ENCODE measurements at regions not wholly inside any gene's neighbourhood (a gene's known extent, or its start where the extent isn't known, plus 50 kb on each side); places are given as distances from the start of the nearest gene placed in this dataset.

DNA sequence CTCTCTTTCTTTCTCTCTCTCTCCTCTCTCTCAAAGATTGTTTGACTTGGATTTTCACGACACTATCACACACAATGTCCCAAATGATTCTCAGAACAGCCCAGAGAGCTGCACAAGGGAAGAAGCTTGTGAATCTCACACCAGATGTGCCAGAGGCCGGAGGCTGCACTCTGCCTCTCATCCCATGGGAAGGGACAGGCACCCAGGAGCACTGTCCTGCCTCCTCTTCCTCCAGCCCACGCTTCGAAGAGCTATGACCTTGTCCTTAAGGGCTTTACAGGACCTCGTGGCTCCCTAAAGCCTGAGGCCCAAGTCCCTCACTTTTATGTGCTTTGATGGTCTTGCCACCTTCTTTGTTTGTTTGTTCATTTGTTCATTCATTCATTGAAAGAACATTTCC lies 267.6 kb downstream of the FAM43A start:
- TF ChIP-seq, protein P1, sequence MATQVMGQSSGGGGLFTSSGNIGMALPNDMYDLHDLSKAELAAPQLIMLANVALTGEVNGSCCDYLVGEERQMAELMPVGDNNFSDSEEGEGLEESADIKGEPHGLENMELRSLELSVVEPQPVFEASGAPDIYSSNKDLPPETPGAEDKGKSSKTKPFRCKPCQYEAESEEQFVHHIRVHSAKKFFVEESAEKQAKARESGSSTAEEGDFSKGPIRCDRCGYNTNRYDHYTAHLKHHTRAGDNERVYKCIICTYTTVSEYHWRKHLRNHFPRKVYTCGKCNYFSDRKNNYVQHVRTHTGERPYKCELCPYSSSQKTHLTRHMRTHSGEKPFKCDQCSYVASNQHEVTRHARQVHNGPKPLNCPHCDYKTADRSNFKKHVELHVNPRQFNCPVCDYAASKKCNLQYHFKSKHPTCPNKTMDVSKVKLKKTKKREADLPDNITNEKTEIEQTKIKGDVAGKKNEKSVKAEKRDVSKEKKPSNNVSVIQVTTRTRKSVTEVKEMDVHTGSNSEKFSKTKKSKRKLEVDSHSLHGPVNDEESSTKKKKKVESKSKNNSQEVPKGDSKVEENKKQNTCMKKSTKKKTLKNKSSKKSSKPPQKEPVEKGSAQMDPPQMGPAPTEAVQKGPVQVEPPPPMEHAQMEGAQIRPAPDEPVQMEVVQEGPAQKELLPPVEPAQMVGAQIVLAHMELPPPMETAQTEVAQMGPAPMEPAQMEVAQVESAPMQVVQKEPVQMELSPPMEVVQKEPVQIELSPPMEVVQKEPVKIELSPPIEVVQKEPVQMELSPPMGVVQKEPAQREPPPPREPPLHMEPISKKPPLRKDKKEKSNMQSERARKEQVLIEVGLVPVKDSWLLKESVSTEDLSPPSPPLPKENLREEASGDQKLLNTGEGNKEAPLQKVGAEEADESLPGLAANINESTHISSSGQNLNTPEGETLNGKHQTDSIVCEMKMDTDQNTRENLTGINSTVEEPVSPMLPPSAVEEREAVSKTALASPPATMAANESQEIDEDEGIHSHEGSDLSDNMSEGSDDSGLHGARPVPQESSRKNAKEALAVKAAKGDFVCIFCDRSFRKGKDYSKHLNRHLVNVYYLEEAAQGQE (IDR thresholded peaks at IDR 0.05; ENCODE audit: insufficient read depth in 1 of 2, low read depth in 2 of 2, low read length in 2 of 2) = no peak
- no peak for TF ChIP-seq FOXP2 (optimal IDR thresholded peaks at IDR 0.05; ENCODE audit: borderline replicate concordance, extremely low read depth, extremely low read length, insufficient read depth)
- no peak for TF ChIP-seq TAF1 (IDR thresholded peaks at IDR 0.05; ENCODE audit: borderline replicate concordance, insufficient read depth, low read length)
- no peak for TF ChIP-seq POLR2AphosphoS5 (IDR thresholded peaks at IDR 0.05; ENCODE audit: low read depth, low read length)
- no peak for TF ChIP-seq SIN3A (IDR thresholded peaks at IDR 0.05; ENCODE audit: borderline replicate concordance, insufficient read depth, low read length)

DNA sequence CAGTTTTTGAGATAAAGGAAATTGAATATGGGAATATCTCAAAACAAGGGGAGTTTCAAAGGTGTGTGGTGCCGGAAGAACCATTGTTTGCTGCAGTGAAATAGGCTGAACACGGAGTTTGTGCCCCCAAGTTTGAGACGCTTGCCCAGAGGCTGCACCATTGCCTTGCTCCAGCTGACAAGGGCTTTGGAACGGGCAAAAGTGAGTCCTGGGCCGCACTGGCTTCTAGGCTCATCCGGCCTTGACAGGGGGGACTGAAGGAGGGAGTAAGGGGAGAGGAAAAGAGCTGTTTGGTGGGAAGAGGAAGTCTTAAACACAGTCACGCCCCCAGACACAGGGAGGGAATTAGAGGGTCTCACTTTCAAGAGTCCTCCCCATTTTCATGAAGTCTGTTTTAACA lies 269.9 kb downstream of the FAM43A start:
- TF ChIP-seq, protein P1 (IDR thresholded peaks at IDR 0.05; ENCODE audit: insufficient read depth in 1 of 2, low read depth in 2 of 2, low read length in 2 of 2) = no peak
- TF ChIP-seq FOXP2 (optimal IDR thresholded peaks at IDR 0.05; ENCODE audit: borderline replicate concordance, extremely low read depth, extremely low read length, insufficient read depth) = no peak
- TF ChIP-seq TAF1 (IDR thresholded peaks at IDR 0.05; ENCODE audit: borderline replicate concordance, insufficient read depth, low read length) = no peak
- no peak for TF ChIP-seq POLR2AphosphoS5 (IDR thresholded peaks at IDR 0.05; ENCODE audit: low read depth, low read length)
- no peak for TF ChIP-seq SIN3A (IDR thresholded peaks at IDR 0.05; ENCODE audit: borderline replicate concordance, insufficient read depth, low read length)

DNA sequence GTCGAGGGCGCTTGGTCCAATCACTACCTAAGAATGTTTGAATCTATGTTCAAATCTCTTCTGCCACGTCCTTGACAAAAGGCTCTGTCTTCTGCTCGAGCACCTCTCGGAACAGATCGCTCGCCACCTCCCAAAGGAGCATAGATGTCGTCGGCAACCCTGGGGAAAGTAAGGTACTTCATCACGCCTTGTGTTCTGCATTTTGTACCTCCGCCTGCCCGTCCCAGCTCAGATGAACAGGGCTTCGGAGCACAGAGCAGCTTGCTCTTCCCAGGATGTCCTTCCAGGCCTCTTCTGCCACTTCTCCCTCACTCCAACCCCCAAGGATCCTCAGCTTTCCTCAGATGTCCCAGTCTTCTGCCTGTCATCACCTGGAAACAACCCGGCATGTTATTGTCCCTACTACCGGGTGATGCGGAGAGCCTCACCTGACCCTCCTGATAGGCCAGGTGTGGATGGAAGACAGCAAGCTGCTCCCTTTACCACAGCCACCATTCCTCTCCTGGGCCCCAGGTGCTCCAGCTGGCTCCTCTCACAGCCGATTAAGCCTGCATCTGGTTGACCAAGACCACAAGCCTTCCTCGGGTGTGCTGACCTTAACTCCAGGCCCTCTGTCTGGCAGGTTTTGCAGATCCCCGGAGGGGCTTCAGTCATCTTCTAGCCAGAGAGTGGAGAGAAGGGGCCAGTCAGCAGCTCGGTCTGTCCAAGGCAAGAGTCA lies 270.5 kb downstream of the FAM43A start:
- TF ChIP-seq FOXP2 (optimal IDR thresholded peaks at IDR 0.05; ENCODE audit: borderline replicate concordance, extremely low read depth, extremely low read length, insufficient read depth) (no peak), POLR2AphosphoS5 (IDR thresholded peaks at IDR 0.05; ENCODE audit: low read depth, low read length) (no peak), TAF1 (IDR thresholded peaks at IDR 0.05; ENCODE audit: borderline replicate concordance, insufficient read depth, low read length) (no peak), SIN3A (IDR thresholded peaks at IDR 0.05; ENCODE audit: borderline replicate concordance, insufficient read depth, low read length) (no peak)
- TF ChIP-seq, protein P1 (IDR thresholded peaks at IDR 0.05; ENCODE audit: insufficient read depth in 1 of 2, low read depth in 2 of 2, low read length in 2 of 2) = no peak

DNA sequence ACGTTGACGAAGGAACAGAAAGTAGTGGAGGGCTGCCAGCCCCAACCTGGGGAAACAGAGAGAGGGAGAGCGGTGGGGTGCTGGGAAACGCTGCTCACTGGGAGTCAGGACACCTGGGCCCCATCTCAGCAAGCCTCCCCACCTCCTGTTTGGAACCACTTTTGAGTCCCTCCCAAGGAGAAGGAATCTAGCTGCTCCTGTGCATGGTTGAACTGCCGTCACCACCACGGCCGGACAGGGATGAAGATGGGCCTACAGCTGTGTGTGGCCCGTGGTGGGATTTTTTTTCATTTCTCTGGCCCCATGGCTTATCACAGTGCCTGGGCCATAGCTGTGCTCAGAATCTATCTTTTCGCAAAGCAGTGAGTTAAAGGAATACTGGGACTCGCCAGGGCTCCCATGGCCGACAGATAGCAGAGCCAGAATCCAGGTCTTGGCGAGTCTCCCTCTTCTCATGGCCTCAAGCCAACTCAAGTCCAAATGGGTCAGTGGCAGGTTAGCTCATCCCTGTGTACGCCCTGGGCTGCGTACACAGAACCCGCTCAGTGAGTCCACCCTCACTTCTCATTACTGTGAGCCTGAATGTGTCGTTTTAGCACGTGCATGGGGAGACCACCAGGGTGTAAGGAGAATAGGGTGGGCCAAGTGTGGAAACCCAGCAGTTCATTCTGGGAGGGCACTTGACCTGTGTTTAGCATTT lies 271.2 kb downstream of the FAM43A start:
- no peak for TF ChIP-seq FOXP2 (optimal IDR thresholded peaks at IDR 0.05; ENCODE audit: borderline replicate concordance, extremely low read depth, extremely low read length, insufficient read depth)
- no peak for TF ChIP-seq SIN3A (IDR thresholded peaks at IDR 0.05; ENCODE audit: borderline replicate concordance, insufficient read depth, low read length)
- TF ChIP-seq, protein P1 (IDR thresholded peaks at IDR 0.05; ENCODE audit: insufficient read depth in 1 of 2, low read depth in 2 of 2, low read length in 2 of 2) = no peak
- no peak for TF ChIP-seq TAF1 (IDR thresholded peaks at IDR 0.05; ENCODE audit: borderline replicate concordance, insufficient read depth, low read length)
- TF ChIP-seq POLR2AphosphoS5 (IDR thresholded peaks at IDR 0.05; ENCODE audit: low read depth, low read length) = no peak

Measured in PFSK-1 (cell line).